ENCODE measurements at regions not wholly inside any gene's neighbourhood (a gene's known extent, or its start where the extent isn't known, plus 50 kb on each side); places are given as distances from the start of the nearest gene placed in this dataset.

GRCh38 chr22:27094633-27095308 lies 437.4 kb downstream of the MIAT start:
- Histone ChIP-seq H3T11ph (ENCODE audit: low read length) (no peak overlapping the region), H4K91ac (ENCODE audit: insufficient read length, low read depth, low read length) (no peak overlapping the region), H2AK5ac (ENCODE audit: insufficient read length, low read length) (no peak overlapping the region), H3K9ac (ENCODE audit: extremely low read depth, insufficient read length, low read length) (no peak overlapping the region), H3K27me3 (ENCODE audit: insufficient read depth, low read length) (no peaks in the 10 kb centered on the region), H3K79me1 (ENCODE audit: insufficient read depth, low read depth, low read length, poor library complexity, severe bottlenecking) (no peaks in the 10 kb centered on the region), H3K27ac (ENCODE audit: insufficient read length, low read depth, low read length) (no peak overlapping the region), H2BK12ac (ENCODE audit: insufficient read length, low read depth, low read length) (no peak overlapping the region), H2AFZ (ENCODE audit: low read length) (no peak overlapping the region), H4K5ac (ENCODE audit: insufficient read length, low read depth, low read length) (no peak overlapping the region), H3K4me1 (ENCODE audit: insufficient read depth, low read length) (no peaks in the 10 kb centered on the region), H3K9me3 (ENCODE audit: control insufficient read depth, low read depth, low read length) (no peaks in the 10 kb centered on the region), H2BK20ac (ENCODE audit: low read depth, low read length, poor library complexity, severe bottlenecking) (no peak overlapping the region), H3K18ac (ENCODE audit: insufficient read length, low read depth, low read length) (no peak overlapping the region), H4K20me1 (ENCODE audit: control insufficient read depth, insufficient read depth, insufficient read length) (no peaks in the 10 kb centered on the region), H3K14ac (ENCODE audit: insufficient read depth, low read length) (no peak overlapping the region), H3K23ac (ENCODE audit: insufficient read length, low read depth, low read length) (no peak overlapping the region), H2BK15ac (ENCODE audit: low read depth, low read length) (no peak overlapping the region), H2BK5ac (ENCODE audit: insufficient read length, low read length) (no peak overlapping the region), H3K23me2 (ENCODE audit: insufficient read length, low read depth, low read length, poor library complexity, severe bottlenecking) (no peaks in the 10 kb centered on the region), H2BK120ac (ENCODE audit: low read depth, low read length, poor library complexity, severe bottlenecking) (no peak overlapping the region), H3K56ac (ENCODE audit: insufficient read length, low read depth, low read length) (no peak overlapping the region), H4K8ac (replicated peaks; ENCODE audit: insufficient read length, low read depth, low read length) (no peak overlapping the region), H3K4me2 (ENCODE audit: insufficient read depth, insufficient read length, low read length) (no peak overlapping the region), H3K79me2 (ENCODE audit: insufficient read depth, low read length) (no peaks in the 10 kb centered on the region), H3K4ac (ENCODE audit: low read depth, low read length) (no peak overlapping the region)
- Mint-ChIP-seq H3K27ac (no peak overlapping the region), H3K36me3 (ENCODE audit: insufficient read depth in 1 of 3, low read depth in 3 of 3) (no peaks in the 10 kb centered on the region), H3K4me3 (no peak overlapping the region), H3K27me3 (ENCODE audit: low read depth) (peaks cover 6% of the 10 kb centered on the region), H3K4me1 (peaks cover 3 to 6% of the 10 kb centered on the region in 2 experiments), H3K9me3 (no peaks in the 10 kb centered on the region)
- no peak for DNase-seq
- no CpG with 5 or more reads among the region's 11 CpGs for WGBS (ENCODE audit: extremely low coverage, insufficient read length, low lambda C conversion rate)
- no peak for TF ChIP-seq CTCF (conservative IDR thresholded peaks at IDR 0.05)
